Liver (tissue), 8 donors: ENCODE measurements at regions not wholly inside any gene's neighbourhood (a gene's known extent, or its start where the extent isn't known, plus 50 kb on each side); places are given as distances from the start of the nearest gene placed in this dataset.

Source experiments
- DNase-seq: peaks from one replicate; pipeline ENCODE4 v3.0.0-alpha.2; 2017; ENCODE audit warnings: low spot score
- H3K27ac ChIP-seq, 2 donors: one replicate each; pipeline ENCODE4 v1.7.0; 2013; ENCODE audit warnings: inconsistent platforms in 2 of 2, low read length in 2 of 2, control low read depth in 1 of 2, low read depth in 1 of 2, mild to moderate bottlenecking in 1 of 2
- H3K27me3 ChIP-seq, 4 donors: one replicate each; pipeline versions ENCODE4 v1.6.1 to v1.7.0; 2013; ENCODE audit warnings: low read length in 3 of 4, inconsistent platforms in 1 of 4, mild to moderate bottlenecking in 1 of 4, moderate library complexity in 1 of 4; ENCODE audit not compliant: control insufficient read depth in 4 of 4, insufficient read depth in 4 of 4
- H3K36me3 ChIP-seq, 4 donors: one replicate each; pipeline versions ENCODE4 v1.6.1 to v1.7.0; 2013; ENCODE audit warnings: low read length in 3 of 4, mild to moderate bottlenecking in 3 of 4, low read depth in 1 of 4, moderate library complexity in 1 of 4; ENCODE audit not compliant: control insufficient read depth in 4 of 4, insufficient read depth in 3 of 4
- H3K4me1 ChIP-seq, 4 donors: one replicate each; pipeline versions ENCODE4 v1.6.1 to v1.7.0; 2013; ENCODE audit warnings: low read length in 3 of 4, mild to moderate bottlenecking in 3 of 4, moderate library complexity in 1 of 4; ENCODE audit not compliant: control insufficient read depth in 4 of 4, insufficient read depth in 4 of 4
- H3K4me3 ChIP-seq, 3 donors: one replicate each; pipeline versions ENCODE4 v1.6.1 to v1.7.0; 2013; ENCODE audit warnings: low read length in 3 of 3, control low read depth in 1 of 3, low read depth in 1 of 3, mild to moderate bottlenecking in 1 of 3
- H3K9ac ChIP-seq, 2 donors: one replicate each; pipeline ENCODE4 v1.7.0; 2013; ENCODE audit warnings: low read length in 2 of 2, mild to moderate bottlenecking in 2 of 2, moderate library complexity in 2 of 2, control low read depth in 1 of 2, low read depth in 1 of 2
- H3K9me3 ChIP-seq, 4 donors: one replicate each; pipeline versions ENCODE4 v1.6.1 to v1.7.0; 2013; ENCODE audit warnings: low read length in 3 of 4; ENCODE audit not compliant: control insufficient read depth in 4 of 4
- ATF3 ChIP-seq: IDR thresholded peaks from 2 replicates; pipeline ENCODE4 v1.6.1; 2016; ENCODE audit warnings: antibody characterized with exemption
- FOXA1 ChIP-seq: IDR thresholded peaks from 2 replicates; pipeline ENCODE4 v1.6.1; 2016; ENCODE audit warnings: antibody characterized with exemption
- FOXA2 ChIP-seq: IDR thresholded peaks from 2 replicates; pipeline ENCODE4 v1.6.1; 2016; ENCODE audit warnings: antibody characterized with exemption
- GABPA ChIP-seq, 2 donors: IDR thresholded peaks in 1 of 2; conservative IDR thresholded peaks in 1 of 2; 2 replicates each; pipeline ENCODE4 v1.6.1; 2016; ENCODE audit warnings: antibody characterized with exemption in 2 of 2, mild to moderate bottlenecking in 1 of 2, moderate library complexity in 1 of 2
- HNF4A ChIP-seq, 2 donors: conservative IDR thresholded peaks; 2 replicates each; pipeline ENCODE4 v1.6.1; 2016; ENCODE audit warnings: antibody characterized with exemption in 2 of 2, mild to moderate bottlenecking in 2 of 2
- HNF4G ChIP-seq: IDR thresholded peaks from 2 replicates; pipeline ENCODE4 v1.6.1; 2016; ENCODE audit warnings: antibody characterized with exemption
- JUND ChIP-seq, 2 donors: IDR thresholded peaks; 2 replicates each; pipeline ENCODE4 v1.6.1; 2016; ENCODE audit warnings: antibody characterized with exemption in 2 of 2
- NR2F2 ChIP-seq: IDR thresholded peaks from 2 replicates; pipeline ENCODE4 v1.6.1; 2016; ENCODE audit warnings: antibody characterized with exemption
- RAD21 ChIP-seq, 2 donors: IDR thresholded peaks; 2 replicates each; pipeline ENCODE4 v1.6.1; 2016; ENCODE audit warnings: antibody characterized with exemption in 2 of 2, mild to moderate bottlenecking in 2 of 2
- REST ChIP-seq: IDR thresholded peaks from 2 replicates; pipeline ENCODE4 v1.6.1; 2016; ENCODE audit warnings: antibody characterized with exemption, mild to moderate bottlenecking
- SP1 ChIP-seq: IDR thresholded peaks from 2 replicates; pipeline ENCODE4 v1.6.1; 2018; ENCODE audit warnings: antibody characterized with exemption, mild to moderate bottlenecking
- TAF1 ChIP-seq: conservative IDR thresholded peaks from 2 replicates; pipeline ENCODE4 v1.6.1; 2016; ENCODE audit warnings: antibody characterized with exemption, mild to moderate bottlenecking
- YY1 ChIP-seq: IDR thresholded peaks from 2 replicates; pipeline ENCODE4 v1.6.1; 2016; ENCODE audit warnings: antibody characterized with exemption, mild to moderate bottlenecking
- ZBTB33 ChIP-seq: IDR thresholded peaks from 2 replicates; pipeline ENCODE4 v1.6.1; 2016; ENCODE audit warnings: antibody characterized with exemption
- WGBS: extraction: QIAGEN DNeasy Blood & Tissue Kit; methylation state at CpG from one replicate; pipeline ENCODE4 v1.1.7; 2013; 5-methylcytosine and 5-hydroxymethylcytosine counted together
- TF ChIP-seq, protein P1 (sequence below): IDR thresholded peaks from 2 replicates; pipeline ENCODE4 v1.6.1; 2016; ENCODE audit warnings: antibody characterized with exemption
- TF ChIP-seq, protein P2 (sequence below): fragments of 150-350 bp; IDR thresholded peaks from 2 replicates; pipeline ENCODE4 v1.5.1; 2017; ENCODE audit warnings: improper control_type of control experiment, low read depth, low read length; ENCODE audit not compliant: missing input control
- donor health status: healthy.
- donor health status: healthy.
- donor health status: healthy.
- donor health status: healthy.
- donor health status: healthy.

DNA sequence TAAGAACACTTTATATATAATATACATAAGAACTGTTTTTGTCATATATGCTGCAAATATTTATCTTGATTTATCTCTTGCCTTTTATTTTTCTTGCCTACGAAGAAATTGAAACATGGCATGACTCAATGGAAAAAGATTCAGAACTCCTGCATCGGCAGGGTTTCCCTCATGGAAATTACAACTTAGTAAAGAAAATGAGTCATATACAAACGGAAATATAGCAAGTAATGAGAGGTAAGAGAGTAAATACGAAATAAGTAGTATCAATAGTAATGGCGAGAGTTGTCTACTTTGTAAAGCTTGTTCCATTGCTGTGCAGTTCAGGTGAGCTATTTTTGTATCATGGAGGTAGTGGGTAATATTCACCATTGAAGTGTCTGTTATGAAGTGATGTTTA lies 350.4 kb downstream of the DDX10 start:
- Histone ChIP-seq H3K9ac (no peak overlapping the region), H3K4me3 (no peak overlapping the region), H3K36me3 (no peaks in the 10 kb centered on the region), H3K27ac (no peak overlapping the region), H3K4me1 (no peaks in the 10 kb centered on the region), H3K9me3 (no peaks in the 10 kb centered on the region), H3K27me3 (no peaks in the 10 kb centered on the region)
- 72% methylated on average over 5 of the region's 5 CpGs for WGBS
- DNase-seq, result no peak
- TF ChIP-seq ATF3 (no peak), JUND (IDR thresholded peaks at IDR 0.05) (no peak), SP1 (no peak), RAD21 (IDR thresholded peaks at IDR 0.05) (no peak), TAF1 (no peak), HNF4A (conservative IDR thresholded peaks at IDR 0.05) (no peak), YY1 (no peak), GABPA (IDR thresholded peaks at IDR 0.05 in 1 of 2, conservative IDR thresholded peaks at IDR 0.05 in 1 of 2) (no peak), FOXA2 (no peak), NR2F2 (no peak)
- TF ChIP-seq, protein P1, sequence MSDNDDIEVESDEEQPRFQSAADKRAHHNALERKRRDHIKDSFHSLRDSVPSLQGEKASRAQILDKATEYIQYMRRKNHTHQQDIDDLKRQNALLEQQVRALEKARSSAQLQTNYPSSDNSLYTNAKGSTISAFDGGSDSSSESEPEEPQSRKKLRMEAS, result no peak
- TF ChIP-seq, protein P2, sequence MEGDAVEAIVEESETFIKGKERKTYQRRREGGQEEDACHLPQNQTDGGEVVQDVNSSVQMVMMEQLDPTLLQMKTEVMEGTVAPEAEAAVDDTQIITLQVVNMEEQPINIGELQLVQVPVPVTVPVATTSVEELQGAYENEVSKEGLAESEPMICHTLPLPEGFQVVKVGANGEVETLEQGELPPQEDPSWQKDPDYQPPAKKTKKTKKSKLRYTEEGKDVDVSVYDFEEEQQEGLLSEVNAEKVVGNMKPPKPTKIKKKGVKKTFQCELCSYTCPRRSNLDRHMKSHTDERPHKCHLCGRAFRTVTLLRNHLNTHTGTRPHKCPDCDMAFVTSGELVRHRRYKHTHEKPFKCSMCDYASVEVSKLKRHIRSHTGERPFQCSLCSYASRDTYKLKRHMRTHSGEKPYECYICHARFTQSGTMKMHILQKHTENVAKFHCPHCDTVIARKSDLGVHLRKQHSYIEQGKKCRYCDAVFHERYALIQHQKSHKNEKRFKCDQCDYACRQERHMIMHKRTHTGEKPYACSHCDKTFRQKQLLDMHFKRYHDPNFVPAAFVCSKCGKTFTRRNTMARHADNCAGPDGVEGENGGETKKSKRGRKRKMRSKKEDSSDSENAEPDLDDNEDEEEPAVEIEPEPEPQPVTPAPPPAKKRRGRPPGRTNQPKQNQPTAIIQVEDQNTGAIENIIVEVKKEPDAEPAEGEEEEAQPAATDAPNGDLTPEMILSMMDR, result no peak

GRCh38 chr11:109016724-109017123 lies 351.9 kb downstream of the DDX10 start:
- TF ChIP-seq REST (no peak), HNF4A (conservative IDR thresholded peaks at IDR 0.05) (no peak), FOXA2 (no peak), HNF4G (no peak), RAD21 (IDR thresholded peaks at IDR 0.05) (no peak), TAF1 (no peak), SP1 (no peak), ATF3 (no peak), JUND (IDR thresholded peaks at IDR 0.05) (no peak), FOXA1 (no peak), ZBTB33 (no peak)
- TF ChIP-seq, protein P2, result no peak
- TF ChIP-seq, protein P1, result no peak
- no peaks in the 10 kb centered on the region for H3K27me3 ChIP-seq
- no peaks in the 10 kb centered on the region for H3K36me3 ChIP-seq
- no peak for DNase-seq
- H3K9me3 ChIP-seq, result peaks cover 0 to 4% (median under 1%) of the 10 kb centered on the region in 4 donors
- no peak overlapping the region for H3K27ac ChIP-seq
- 58% methylated on average over 1 of the region's 1 CpG for WGBS
- H3K4me3 ChIP-seq, result no peak overlapping the region
- H3K9ac ChIP-seq, result no peak overlapping the region
- no peaks in the 10 kb centered on the region for H3K4me1 ChIP-seq
